ENCODE measurements at regions not wholly inside any gene's neighbourhood (a gene's known extent, or its start where the extent isn't known, plus 50 kb on each side); places are given as distances from the start of the nearest gene placed in this dataset.
"Not testable (repeated sequence)": the region's sequence is repeated elsewhere in the genome, so short reads cannot be mapped to it uniquely, and the experiment has no call there.

- no peak for TF ChIP-seq POLR2A (IDR thresholded peaks at IDR 0.05)
- TF ChIP-seq CTCF (IDR thresholded peaks at IDR 0.05 in 4 of 5, conservative IDR thresholded peaks at IDR 0.05 in 1 of 5): no peak
- Histone ChIP-seq H3K4me1 (no peaks in the 10 kb centered on the region), H3K27ac (no peak overlapping the region), H3K9me3 (no peaks in the 10 kb centered on the region), H3K4me3 (no peak overlapping the region), H3K36me3 (no peaks in the 10 kb centered on the region), H3K27me3 (no peaks in the 10 kb centered on the region)
- DNase-seq (no peak), ATAC-seq (no peak)
- intact Hi-C loops (cut with DNase I; ENCODE audit: low total_unique reads) (no loop called here), in situ Hi-C loops (cut with MboI; ENCODE audit: low sequenced_read_pairs in 4 of 4) (no loop called here)
Measured at GRCh38 chr7:57218196-57218716, 86.0 kb upstream of the ZNF479 start.

GRCh38 chr7:57220746-57221145 is 88.5 kb upstream of the ZNF479 start:
- no peak for ATAC-seq
- no peak overlapping the region for H3K27ac ChIP-seq
- H3K4me3 ChIP-seq: no peak overlapping the region
- TF ChIP-seq POLR2A (IDR thresholded peaks at IDR 0.05) (no peak), CTCF (IDR thresholded peaks at IDR 0.05 in 4 of 5, conservative IDR thresholded peaks at IDR 0.05 in 1 of 5) (no peak)
- intact Hi-C loops (cut with DNase I; ENCODE audit: low total_unique reads): no loop called here
- no peaks in the 10 kb centered on the region for H3K9me3 ChIP-seq
- DNase-seq: no peak
- H3K36me3 ChIP-seq: no peaks in the 10 kb centered on the region
- no peaks in the 10 kb centered on the region for H3K4me1 ChIP-seq
- H3K27me3 ChIP-seq: no peaks in the 10 kb centered on the region
- in situ Hi-C loops (cut with MboI; ENCODE audit: low sequenced_read_pairs in 4 of 4): no loop called here

- Histone ChIP-seq H3K27me3 (no peaks in the 10 kb centered on the region), H3K36me3 (no peaks in the 10 kb centered on the region), H3K9me3 (no peaks in the 10 kb centered on the region), H3K4me1 (no peaks in the 10 kb centered on the region), H3K27ac (no peak overlapping the region), H3K4me3 (no peak overlapping the region)
- intact Hi-C loops (cut with DNase I; ENCODE audit: low total_unique reads): no loop called here
- ATAC-seq: no peak
- TF ChIP-seq POLR2A (IDR thresholded peaks at IDR 0.05): no peak
- TF ChIP-seq CTCF (IDR thresholded peaks at IDR 0.05 in 4 of 5, conservative IDR thresholded peaks at IDR 0.05 in 1 of 5): no peak
- DNase-seq: no peak
- in situ Hi-C loops (cut with MboI; ENCODE audit: low sequenced_read_pairs in 4 of 4): no loop called here
Measured at GRCh38 chr7:57225666-57226065, 93.4 kb upstream of the ZNF479 start.

GRCh38 chr7:57241236-57241635 is 109.0 kb upstream of the ZNF479 start:
- H3K4me3 ChIP-seq; ATAC-seq; H3K9me3 ChIP-seq; H3K27me3 ChIP-seq; intact Hi-C loops (cut with DNase I; ENCODE audit: low total_unique reads); H3K27ac ChIP-seq; in situ Hi-C loops (cut with MboI; ENCODE audit: low sequenced_read_pairs in 4 of 4); DNase-seq; H3K4me1 ChIP-seq; H3K36me3 ChIP-seq: not testable (repeated sequence)

- H3K27ac ChIP-seq; H3K4me3 ChIP-seq; in situ Hi-C loops (cut with MboI; ENCODE audit: low sequenced_read_pairs in 4 of 4); intact Hi-C loops (cut with DNase I; ENCODE audit: low total_unique reads); H3K9me3 ChIP-seq; ATAC-seq; DNase-seq; H3K4me1 ChIP-seq; H3K27me3 ChIP-seq; H3K36me3 ChIP-seq: not testable (repeated sequence)
Measured at GRCh38 chr7:57243551-57243950, 111.3 kb upstream of the ZNF479 start.

GRCh38 chr7:57244345-57244980 is 112.2 kb upstream of the ZNF479 start:
- H3K27me3 ChIP-seq; H3K4me3 ChIP-seq; H3K4me1 ChIP-seq; ATAC-seq; H3K27ac ChIP-seq; intact Hi-C loops (cut with DNase I; ENCODE audit: low total_unique reads); H3K9me3 ChIP-seq; in situ Hi-C loops (cut with MboI; ENCODE audit: low sequenced_read_pairs in 4 of 4); DNase-seq; H3K36me3 ChIP-seq: not testable (repeated sequence)

Data from gastrocnemius medialis (tissue), 4 donors.